Erythroblast (primary cell): ENCODE measurements at regions not wholly inside any gene's neighbourhood (a gene's known extent, or its start where the extent isn't known, plus 50 kb on each side); places are given as distances from the start of the nearest gene placed in this dataset.

Experiments used
- GATA1 ChIP-seq: IDR thresholded peaks from 2 replicates; pipeline ENCODE4 v1.6.1; 2011; ENCODE audit warnings: low read depth, mild to moderate bottlenecking, control low read depth, low read length, moderate library complexity
- POLR2A ChIP-seq: IDR thresholded peaks from 2 replicates; pipeline ENCODE4 v1.6.1; 2011; ENCODE audit warnings: mild to moderate bottlenecking, low read length

DNA sequence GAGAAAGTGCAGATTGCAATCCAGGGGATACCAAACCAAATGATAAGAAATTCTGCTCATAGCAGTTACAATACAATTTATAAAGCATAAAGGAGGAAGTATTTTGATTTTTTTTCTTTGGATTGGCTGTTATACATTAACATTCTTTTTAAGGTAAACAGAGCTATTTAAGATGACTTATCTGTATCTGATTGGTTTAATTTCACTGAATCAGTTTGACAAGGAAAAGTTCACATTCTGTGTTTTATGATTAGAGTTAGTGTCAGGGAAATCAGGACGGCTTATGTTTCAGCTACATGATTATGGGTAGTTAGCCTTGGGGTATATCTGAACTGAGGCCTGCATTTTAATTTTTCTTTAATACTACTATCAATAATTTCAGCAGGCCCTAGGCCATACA lies 360.9 kb downstream of the ARL6IP6 start:
- no peak for TF ChIP-seq POLR2A
- no peak for TF ChIP-seq GATA1
